Caco-2 (cell line): ENCODE measurements at regions not wholly inside any gene's neighbourhood (a gene's known extent, or its start where the extent isn't known, plus 50 kb on each side); places are given as distances from the start of the nearest gene placed in this dataset.

ENCODE experiments used
- BruUV-seq: library from RNA; stranded (reverse); fragments of 400-500 nt; replicated peaks from 2 replicates; lab custom pipeline; 2021; lab: Mats Ljungman, UMichigan
- CTCF ChIA-PET: fragments of 300-600 bp; sonication (Branson Sonifier 250); formaldehyde crosslinking; loops from one replicate; lab custom pipeline; 2022; ENCODE audit warnings: antibody characterized with exemption; lab: Charles Lee
- POLR2A ChIA-PET: fragments of 300-600 bp; sonication (Branson Sonifier 250); formaldehyde crosslinking; loops from one replicate; lab custom pipeline; 2022; ENCODE audit warnings: antibody characterized with exemption; lab: Charles Lee
- DNase-seq, 2 experiments: peaks; one replicate each; pipeline versions ENCODE4 v3.0.0 to v3.0.0-alpha.2; 2020 to 2022
- H3K27me3 ChIP-seq: replicated peaks from 2 replicates; pipeline ENCODE4 v1.6.0; 2011; ENCODE audit warnings: low read length; ENCODE audit not compliant: control insufficient read depth, insufficient read depth
- H3K36me3 ChIP-seq: 2 replicates; pipeline ENCODE4 v1.5.1; 2011; ENCODE audit warnings: low read length; ENCODE audit not compliant: control insufficient read depth, insufficient read depth
- H3K4me1 ChIP-seq: fragments of 250-450 bp; sonication (Bioruptor Pico); 2 replicates; pipeline ENCODE4 v1.5.1; 2020; ENCODE audit warnings: mild to moderate bottlenecking
- H3K4me3 ChIP-seq: 2 replicates; pipeline ENCODE4 v1.5.1; 2011; ENCODE audit warnings: low read depth, mild to moderate bottlenecking, control low read depth, low read length
- H3K9me3 ChIP-seq: fragments of 250-450 bp; sonication (Bioruptor Pico); 2 replicates; pipeline ENCODE4 v1.5.1; 2020; ENCODE audit warnings: mild to moderate bottlenecking, moderate library complexity
- H3K27ac Mint-ChIP-seq: one replicate; pipeline ENCODE4 v1.8.0; 2022; ENCODE audit warnings: mixed read lengths; ENCODE audit not compliant: unreplicated experiment
- H3K27me3 Mint-ChIP-seq: one replicate; pipeline ENCODE4 v1.8.0; 2022; ENCODE audit warnings: mixed read lengths; ENCODE audit not compliant: insufficient read depth, unreplicated experiment
- H3K36me3 Mint-ChIP-seq: one replicate; pipeline ENCODE4 v1.8.0; 2022; ENCODE audit warnings: mild to moderate bottlenecking, mixed read lengths; ENCODE audit not compliant: insufficient read depth, unreplicated experiment
- H3K4me1 Mint-ChIP-seq: one replicate; pipeline ENCODE4 v1.8.0; 2022; ENCODE audit warnings: low read depth, mixed read lengths; ENCODE audit not compliant: unreplicated experiment
- H3K4me3 Mint-ChIP-seq: one replicate; pipeline ENCODE4 v1.8.0; 2022; ENCODE audit warnings: mild to moderate bottlenecking, moderate library complexity, mixed read lengths; ENCODE audit not compliant: unreplicated experiment
- H3K9me3 Mint-ChIP-seq: one replicate; pipeline ENCODE4 v1.8.0; 2022; ENCODE audit warnings: mixed read lengths; ENCODE audit not compliant: unreplicated experiment
- intact Hi-C: fragments of 100-400 bp; cut with micrococcal nuclease; formaldehyde crosslinking; loops from one replicate; pipeline ENCODE4 v1.10.0; 2022; ENCODE audit not compliant: unreplicated experiment
- TF ChIP-seq, protein P1 (sequence below), 2 experiments: fragments of 200-600 bp in 1 of 2; IDR thresholded peaks; 1 replicate in 1 of 2; 2 replicates in 1 of 2; pipeline versions ENCODE4 v1.5.1 to v1.8.0; 2011 to 2022; ENCODE audit warnings: antibody characterized with exemption in 1 of 2, control low read depth in 1 of 2, inconsistent platforms in 1 of 2, low read depth in 1 of 2, low read length in 1 of 2, mild to moderate bottlenecking in 1 of 2, moderate library complexity in 1 of 2; ENCODE audit not compliant: insufficient read depth in 1 of 2, severe bottlenecking in 1 of 2, unreplicated experiment in 1 of 2

GRCh38 chr3:13192471-13193213 lies 119.4 kb upstream of the IQSEC1 start:
- H3K4me3 Mint-ChIP-seq, result no peak overlapping the region
- POLR2A ChIA-PET, result no interaction called here
- no TSS peak for BruUV-seq

GRCh38 chr3:13191016-13191415 lies 117.8 kb upstream of the IQSEC1 start:
- ChIA-PET CTCF (no interaction called here), POLR2A (no interaction called here)
- Histone ChIP-seq H3K4me1 (no peaks in the 10 kb centered on the region), H3K4me3 (no peak overlapping the region), H3K36me3 (no peaks in the 10 kb centered on the region), H3K27me3 (peaks cover 2% of the 10 kb centered on the region), H3K9me3 (no peaks in the 10 kb centered on the region)
- no peak overlapping the region for H3K4me3 Mint-ChIP-seq
- TF ChIP-seq, protein P1, sequence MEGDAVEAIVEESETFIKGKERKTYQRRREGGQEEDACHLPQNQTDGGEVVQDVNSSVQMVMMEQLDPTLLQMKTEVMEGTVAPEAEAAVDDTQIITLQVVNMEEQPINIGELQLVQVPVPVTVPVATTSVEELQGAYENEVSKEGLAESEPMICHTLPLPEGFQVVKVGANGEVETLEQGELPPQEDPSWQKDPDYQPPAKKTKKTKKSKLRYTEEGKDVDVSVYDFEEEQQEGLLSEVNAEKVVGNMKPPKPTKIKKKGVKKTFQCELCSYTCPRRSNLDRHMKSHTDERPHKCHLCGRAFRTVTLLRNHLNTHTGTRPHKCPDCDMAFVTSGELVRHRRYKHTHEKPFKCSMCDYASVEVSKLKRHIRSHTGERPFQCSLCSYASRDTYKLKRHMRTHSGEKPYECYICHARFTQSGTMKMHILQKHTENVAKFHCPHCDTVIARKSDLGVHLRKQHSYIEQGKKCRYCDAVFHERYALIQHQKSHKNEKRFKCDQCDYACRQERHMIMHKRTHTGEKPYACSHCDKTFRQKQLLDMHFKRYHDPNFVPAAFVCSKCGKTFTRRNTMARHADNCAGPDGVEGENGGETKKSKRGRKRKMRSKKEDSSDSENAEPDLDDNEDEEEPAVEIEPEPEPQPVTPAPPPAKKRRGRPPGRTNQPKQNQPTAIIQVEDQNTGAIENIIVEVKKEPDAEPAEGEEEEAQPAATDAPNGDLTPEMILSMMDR (IDR thresholded peaks at IDR 0.05; ENCODE audit: insufficient read depth in 1 of 2, low read depth in 1 of 2, low read length in 1 of 2, severe bottlenecking in 1 of 2, unreplicated experiment in 1 of 2), result no peak
- no TSS peak for BruUV-seq
- no peak for DNase-seq
- intact Hi-C loops, result no loop called here
- no peak overlapping the region for H3K27ac Mint-ChIP-seq
- peaks cover 9% of the 10 kb centered on the region for H3K27me3 Mint-ChIP-seq
- H3K36me3 Mint-ChIP-seq, result no peaks in the 10 kb centered on the region
- H3K9me3 Mint-ChIP-seq, result no peaks in the 10 kb centered on the region
- H3K4me1 Mint-ChIP-seq, result no peaks in the 10 kb centered on the region

More at GRCh38 chr3:13192471-13193213, 119.4 kb upstream of the IQSEC1 start:
- Histone ChIP-seq H3K9me3 (no peaks in the 10 kb centered on the region), H3K4me1 (no peaks in the 10 kb centered on the region), H3K4me3 (no peak overlapping the region), H3K27me3 (peaks cover 2% of the 10 kb centered on the region), H3K36me3 (no peaks in the 10 kb centered on the region)
- TF ChIP-seq, protein P1 (IDR thresholded peaks at IDR 0.05; ENCODE audit: insufficient read depth in 1 of 2, low read depth in 1 of 2, low read length in 1 of 2, severe bottlenecking in 1 of 2, unreplicated experiment in 1 of 2), result peak; percentile 35 to 60
- Mint-ChIP-seq H3K27me3 (peaks cover 17% of the 10 kb centered on the region), H3K27ac (no peak overlapping the region), H3K4me1 (no peaks in the 10 kb centered on the region), H3K36me3 (no peaks in the 10 kb centered on the region), H3K9me3 (no peaks in the 10 kb centered on the region)
- intact Hi-C loops, result loop anchor here (2.0 kb wide), 1 partner anchor 100 kb away; no protein-coding TSS in a partner anchor
- peak in 1 of 2 experiments; percentile 9 for DNase-seq
- CTCF ChIA-PET, result interaction anchor here (2.3 kb wide), 1 partner anchor 101 kb away, joined by 8 read pairs; no protein-coding TSS in a partner anchor

- Histone ChIP-seq H3K27me3 (peaks cover 2% of the 10 kb centered on the region), H3K36me3 (no peaks in the 10 kb centered on the region), H3K4me1 (no peaks in the 10 kb centered on the region), H3K4me3 (no peak overlapping the region), H3K9me3 (no peaks in the 10 kb centered on the region)
- DNase-seq, result no peak
- no peaks in the 10 kb centered on the region for H3K4me1 Mint-ChIP-seq
- H3K36me3 Mint-ChIP-seq, result no peaks in the 10 kb centered on the region
- TF ChIP-seq, protein P1 (IDR thresholded peaks at IDR 0.05; ENCODE audit: insufficient read depth in 1 of 2, low read depth in 1 of 2, low read length in 1 of 2, severe bottlenecking in 1 of 2, unreplicated experiment in 1 of 2), result no peak
- no peak overlapping the region for H3K4me3 Mint-ChIP-seq
- H3K27me3 Mint-ChIP-seq, result peaks cover 8% of the 10 kb centered on the region
- H3K9me3 Mint-ChIP-seq, result no peaks in the 10 kb centered on the region
- CTCF ChIA-PET, result no interaction called here
- POLR2A ChIA-PET, result no interaction called here
- intact Hi-C loops, result no loop called here
- H3K27ac Mint-ChIP-seq, result no peak overlapping the region
- no TSS peak for BruUV-seq
Measured at GRCh38 chr3:13190378-13190765, 117.1 kb upstream of the IQSEC1 start.
